H1 (cell line): ENCODE measurements at regions not wholly inside any gene's neighbourhood (a gene's known extent, or its start where the extent isn't known, plus 50 kb on each side); places are given as distances from the start of the nearest gene placed in this dataset.

Experiments
- CTCF ChIA-PET: fragments of 300-600 bp; sonication (Branson Sonifier 250); formaldehyde crosslinking; loops from one replicate; lab custom pipeline; 2021; ENCODE audit not compliant: partially characterized antibody; lab: Charles Lee
- POLR2A ChIA-PET: fragments of 300-600 bp; sonication (Branson Sonifier 250); formaldehyde crosslinking; loops from one replicate; lab custom pipeline; 2021; ENCODE audit warnings: inconsistent platforms; ENCODE audit not compliant: partially characterized antibody; lab: Charles Lee
- DNase-seq, 2 experiments: peaks; one replicate each; pipeline versions ENCODE4 v3.0.0 to v3.0.0-alpha.2; 2010 to 2022; ENCODE audit warnings: low spot score in 2 of 2, low read depth in 1 of 2, mixed read lengths in 1 of 2
- FAIRE-seq: peaks from 2 replicates; lab custom pipeline; 2011; peaks lifted over from hg19 to GRCh38; lab: Jason Lieb, UNC
- H2AFZ ChIP-seq: 2 replicates; pipeline ENCODE4 v1.8.1; 2012; ENCODE audit warnings: low read length, inconsistent platforms
- H2AK5ac ChIP-seq: 2 replicates; pipeline ENCODE4 v1.6.1; 2013; ENCODE audit warnings: low read depth, low read length
- H2BK120ac ChIP-seq: replicated peaks from 2 replicates; pipeline ENCODE3; 2013; ENCODE audit warnings: low read depth, low read length, inconsistent platforms
- H2BK12ac ChIP-seq: 2 replicates; pipeline ENCODE4 v1.6.1; 2013; ENCODE audit warnings: low read depth, low read length
- H2BK15ac ChIP-seq: 2 replicates; pipeline ENCODE4 v1.6.1; 2013; ENCODE audit warnings: low read length
- H2BK20ac ChIP-seq: 2 replicates; pipeline ENCODE4 v1.6.1; 2013; ENCODE audit warnings: low read length
- H2BK5ac ChIP-seq: 2 replicates; pipeline ENCODE4 v1.6.1; 2013; ENCODE audit warnings: low read depth, low read length
- H3K14ac ChIP-seq: 2 replicates; pipeline ENCODE4 v1.6.1; 2013; ENCODE audit warnings: inconsistent platforms; ENCODE audit not compliant: insufficient read length
- H3K18ac ChIP-seq: 2 replicates; pipeline ENCODE4 v1.6.1; 2013; ENCODE audit warnings: low read length; ENCODE audit errors: extremely low read depth
- H3K23ac ChIP-seq: 2 replicates; pipeline ENCODE4 v1.6.1; 2013; ENCODE audit warnings: inconsistent platforms; ENCODE audit not compliant: insufficient read length
- H3K23me2 ChIP-seq: 2 replicates; pipeline ENCODE4 v1.6.1; 2013; ENCODE audit warnings: low read depth, low read length
- H3K27ac ChIP-seq: 2 replicates; pipeline ENCODE4 v1.6.1; 2011; ENCODE audit warnings: low read depth, low read length, inconsistent platforms
- H3K27me3 ChIP-seq, 4 experiments: replicated peaks in 1 of 4; 1 replicate in 1 of 4; 2 replicates in 3 of 4; pipeline versions ENCODE4 v1.6.1 to v1.8.1; 2011 to 2013; ENCODE audit warnings: low read length in 3 of 4, mild to moderate bottlenecking in 3 of 4, inconsistent platforms in 2 of 4, mixed read lengths in 2 of 4, moderate library complexity in 1 of 4; ENCODE audit not compliant: control insufficient read depth in 3 of 4, insufficient read depth in 3 of 4; ENCODE audit errors: extremely low read depth in 1 of 4
- H3K36me3 ChIP-seq, 4 experiments: 2 replicates each; pipeline versions ENCODE4 v1.6.1 to v1.8.1; 2011 to 2013; ENCODE audit warnings: mild to moderate bottlenecking in 4 of 4, low read length in 3 of 4, moderate library complexity in 2 of 4, control low read depth in 1 of 4, inconsistent platforms in 1 of 4; ENCODE audit not compliant: insufficient read depth in 4 of 4, control insufficient read depth in 2 of 4
- H3K4ac ChIP-seq: replicated peaks from 2 replicates; pipeline ENCODE3; 2013; ENCODE audit warnings: low read length, low read depth, mixed read lengths, inconsistent platforms; ENCODE audit not compliant: insufficient read length
- H3K4me1 ChIP-seq, 4 experiments: replicated peaks in 1 of 4; 1 replicate in 1 of 4; 2 replicates in 3 of 4; pipeline versions ENCODE4 v1.6.1 to v1.8.1; 2011 to 2013; ENCODE audit warnings: low read length in 3 of 4, inconsistent platforms in 2 of 4, mixed read lengths in 1 of 4; ENCODE audit not compliant: insufficient read depth in 4 of 4, control insufficient read depth in 3 of 4
- H3K4me2 ChIP-seq, 2 experiments: 2 replicates each; pipeline versions ENCODE4 v1.6.1 to v1.8.1; 2011 to 2013; ENCODE audit warnings: low read depth in 2 of 2, low read length in 2 of 2, control low read depth in 1 of 2, inconsistent platforms in 1 of 2, mild to moderate bottlenecking in 1 of 2; ENCODE audit not compliant: insufficient read depth in 1 of 2
- H3K4me3 ChIP-seq, 4 experiments: fragments of 200-600, 300-600 bp in 1 of 4; sonication (generic), shearing (Covaris generic), sonication (Bioruptor Twin) in 1 of 4; 2 replicates each; pipeline versions ENCODE4 v1.5.1 to v1.8.1; 2011 to 2016; ENCODE audit warnings: low read length in 4 of 4, low read depth in 3 of 4, control low read depth in 2 of 4, inconsistent platforms in 2 of 4, mild to moderate bottlenecking in 2 of 4, mixed read lengths in 1 of 4, moderate library complexity in 1 of 4; ENCODE audit not compliant: insufficient read depth in 2 of 4; ENCODE audit errors: extremely low read depth in 1 of 4
- H3K56ac ChIP-seq: replicated peaks from 2 replicates; pipeline ENCODE3; 2013; ENCODE audit warnings: low read depth, mild to moderate bottlenecking, mixed read lengths, low read length, inconsistent platforms; ENCODE audit not compliant: insufficient read length
- H3K79me1 ChIP-seq: 2 replicates; pipeline ENCODE4 v1.6.1; 2013; ENCODE audit warnings: low read depth, low read length, control low read depth
- H3K79me2 ChIP-seq, 2 experiments: 2 replicates each; pipeline versions ENCODE4 v1.6.1 to v1.8.1; 2012 to 2013; ENCODE audit warnings: low read length in 2 of 2, mild to moderate bottlenecking in 2 of 2, inconsistent platforms in 1 of 2; ENCODE audit not compliant: insufficient read depth in 2 of 2, control insufficient read depth in 1 of 2
- H3K9ac ChIP-seq, 4 experiments: replicated peaks in 1 of 4; 1 replicate in 1 of 4; 2 replicates in 3 of 4; pipeline versions ENCODE4 v1.6.1 to v1.8.1; 2011 to 2013; ENCODE audit warnings: low read depth in 3 of 4, low read length in 3 of 4, control low read depth in 2 of 4, mild to moderate bottlenecking in 2 of 4, moderate library complexity in 2 of 4, inconsistent platforms in 1 of 4; ENCODE audit errors: extremely low read depth in 1 of 4
- H3K9me3 ChIP-seq, 2 experiments: 2 replicates each; pipeline versions ENCODE4 v1.6.1 to v1.8.1; 2012 to 2013; ENCODE audit warnings: mild to moderate bottlenecking in 2 of 2, moderate library complexity in 2 of 2, control low read depth in 1 of 2, inconsistent platforms in 1 of 2, low read depth in 1 of 2, low read length in 1 of 2, mixed read lengths in 1 of 2; ENCODE audit not compliant: insufficient read depth in 2 of 2
- H4K20me1 ChIP-seq, 2 experiments: replicated peaks in 1 of 2; 2 replicates each; pipeline versions ENCODE3 to v1.8.1; 2011 to 2013; ENCODE audit warnings: inconsistent platforms in 2 of 2, low read length in 2 of 2, mild to moderate bottlenecking in 1 of 2; ENCODE audit not compliant: insufficient read depth in 2 of 2, control insufficient read depth in 1 of 2
- H4K5ac ChIP-seq: 2 replicates; pipeline ENCODE4 v1.6.1; 2013; ENCODE audit warnings: low read length, low read depth, mixed read lengths, inconsistent platforms; ENCODE audit not compliant: insufficient read length
- H4K8ac ChIP-seq: 2 replicates; pipeline ENCODE4 v1.8.0; 2013; ENCODE audit warnings: mild to moderate bottlenecking, moderate library complexity, low read length, inconsistent platforms; ENCODE audit not compliant: insufficient read depth; ENCODE audit errors: extremely low read depth
- H4K91ac ChIP-seq: replicated peaks from 2 replicates; pipeline ENCODE3; 2013; ENCODE audit warnings: low read length, mixed read lengths, inconsistent platforms; ENCODE audit not compliant: insufficient read length
- JUN ChIP-seq: IDR thresholded peaks from 2 replicates; pipeline ENCODE4 v1.6.1; 2011; ENCODE audit warnings: low read depth, mild to moderate bottlenecking, improper control_type of control experiment, low read length
- POLR2A ChIP-seq, 2 experiments: IDR thresholded peaks; 1 replicate in 1 of 2; 2 replicates in 1 of 2; pipeline ENCODE4 v1.6.1; 2011; ENCODE audit warnings: low read depth in 2 of 2, low read length in 2 of 2, mild to moderate bottlenecking in 2 of 2; ENCODE audit errors: control extremely low read depth in 1 of 2
- RBBP5 ChIP-seq: IDR thresholded peaks from 2 replicates; pipeline ENCODE4 v1.7.1; 2012; ENCODE audit warnings: low read depth, mild to moderate bottlenecking, inconsistent platforms, low read length, moderate library complexity, borderline replicate concordance
- RNF2 ChIP-seq: fragments of 200-900, 300-1000 bp; sonication (generic); IDR thresholded peaks from 2 replicates; pipeline ENCODE4 v1.7.1; 2016; ENCODE audit warnings: borderline replicate concordance, low read depth, mild to moderate bottlenecking, antibody characterized with exemption, low read length; ENCODE audit not compliant: poor library complexity, severe bottlenecking; ENCODE audit errors: missing control alignments
- SAP30 ChIP-seq: fragments of 300-600 bp; sonication (generic); IDR thresholded peaks from 2 replicates; pipeline ENCODE4 v1.7.1; 2012; ENCODE audit warnings: low read length, moderate library complexity, mild to moderate bottlenecking, inconsistent platforms; ENCODE audit not compliant: insufficient read depth, insufficient replicate concordance
- SP1 ChIP-seq: IDR thresholded peaks from 2 replicates; pipeline ENCODE4 v1.6.1; 2011; ENCODE audit warnings: low read depth, low read length
- SRF ChIP-seq: IDR thresholded peaks from 2 replicates; pipeline ENCODE4 v1.6.1; 2011; ENCODE audit warnings: mild to moderate bottlenecking, low read depth, low read length, moderate library complexity

- Histone ChIP-seq H3K79me1 (no peaks in the 10 kb centered on the region), H3K56ac (no peak overlapping the region), H3K27ac (no peak overlapping the region), H3K9me3 (no peaks in the 10 kb centered on the region), H3K4ac (no peak overlapping the region), H3K23me2 (no peaks in the 10 kb centered on the region), H2AFZ (no peak overlapping the region), H2BK12ac (no peak overlapping the region), H4K91ac (no peak overlapping the region), H3K23ac (no peak overlapping the region), H3K14ac (no peak overlapping the region), H2BK20ac (no peak overlapping the region), H3K18ac (no peak overlapping the region), H2BK5ac (no peak overlapping the region), H2BK120ac (no peak overlapping the region), H3K9ac (no peak overlapping the region), H3K27me3 (no peaks in the 10 kb centered on the region), H3K79me2 (no peaks in the 10 kb centered on the region), H3K4me1 (peaks cover 0 to 2% (median 0%) of the 10 kb centered on the region in 4 experiments; a peak in 1 of 7 replicates), H3K4me3 (no peak overlapping the region), H2BK15ac (no peak overlapping the region), H4K8ac (no peak overlapping the region), H3K36me3 (no peaks in the 10 kb centered on the region), H4K5ac (no peak overlapping the region), H4K20me1 (no peaks in the 10 kb centered on the region), H2AK5ac (no peak overlapping the region), H3K4me2 (no peak overlapping the region)
- DNase-seq (no peak), FAIRE-seq (no peak)
- ChIA-PET POLR2A (no interaction called here), CTCF (no interaction called here)
- TF ChIP-seq RNF2 (no peak), RBBP5 (no peak), POLR2A (IDR thresholded peaks at IDR 0.05; ENCODE audit: control extremely low read depth in 1 of 2, low read depth in 2 of 2, low read length in 2 of 2) (no peak), SP1 (no peak), SRF (no peak), JUN (no peak), SAP30 (no peak)
Measured at GRCh38 chr3:34919025-34919424, 720.3 kb upstream of the ARPP21 start.
